ENCODE measurements at regions not wholly inside any gene's neighbourhood (a gene's known extent, or its start where the extent isn't known, plus 50 kb on each side); places are given as distances from the start of the nearest gene placed in this dataset.

- DNase-seq: no peak
- no peaks in the 10 kb centered on the region for H3K4me1 Mint-ChIP-seq (ENCODE audit: low read depth)
- no peak overlapping the region for H3K4me3 Mint-ChIP-seq
- H3K27ac Mint-ChIP-seq: no peak overlapping the region
- TF ChIP-seq CTCF (IDR thresholded peaks at IDR 0.05): no peak
- H3K27me3 Mint-ChIP-seq (ENCODE audit: insufficient read depth): no peaks in the 10 kb centered on the region; the same call in 1 of the 2 replicates
- H3K9me3 Mint-ChIP-seq: no peaks in the 10 kb centered on the region
- H3K36me3 Mint-ChIP-seq (ENCODE audit: low read depth): no peaks in the 10 kb centered on the region
Observed at GRCh38 chr1:55943012-55943411, 636.4 kb downstream of the PLPP3 start.

DNA sequence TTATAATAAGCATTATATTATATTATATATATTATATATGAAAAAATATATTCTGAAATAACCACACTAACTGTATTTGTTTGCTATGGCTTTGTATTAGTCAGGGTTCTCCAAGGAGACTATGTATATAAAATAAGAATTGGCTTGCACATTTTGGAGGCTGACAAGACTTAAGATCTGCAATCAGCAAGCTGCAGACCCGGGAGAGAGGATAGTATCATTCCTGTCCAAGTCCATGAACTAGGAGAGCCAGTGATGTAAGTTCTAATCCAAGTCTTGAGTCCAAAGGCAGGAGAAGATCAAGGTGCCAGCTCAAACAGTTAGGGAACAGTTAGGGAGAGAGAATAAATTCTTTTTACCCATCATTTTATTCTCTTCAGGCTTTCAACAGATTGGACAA, 639.5 kb downstream of the PLPP3 start:
- no peaks in the 10 kb centered on the region for H3K4me1 Mint-ChIP-seq (ENCODE audit: low read depth)
- H3K27me3 Mint-ChIP-seq (ENCODE audit: insufficient read depth): peaks cover 1% of the 10 kb centered on the region; the same call in 1 of the 2 replicates
- no peak overlapping the region for H3K4me3 Mint-ChIP-seq
- no peaks in the 10 kb centered on the region for H3K36me3 Mint-ChIP-seq (ENCODE audit: low read depth)
- H3K9me3 Mint-ChIP-seq: 0 out of 2 replicates have a peak, but pooled peaks cover 4% of the 10 kb centered on the region
- no peak for DNase-seq
- no peak overlapping the region for H3K27ac Mint-ChIP-seq
- no peak for TF ChIP-seq CTCF (IDR thresholded peaks at IDR 0.05)

GRCh38 chr1:55938861-55939260, 640.5 kb downstream of the PLPP3 start:
- Mint-ChIP-seq H3K4me3 (no peak overlapping the region), H3K36me3 (ENCODE audit: low read depth) (no peaks in the 10 kb centered on the region), H3K9me3 (0 out of 2 replicates have a peak, but pooled peaks cover 4% of the 10 kb centered on the region), H3K27ac (no peak overlapping the region), H3K4me1 (ENCODE audit: low read depth) (no peaks in the 10 kb centered on the region), H3K27me3 (ENCODE audit: insufficient read depth) (peaks cover 1% of the 10 kb centered on the region; the same call in 1 of the 2 replicates)
- DNase-seq: no peak
- TF ChIP-seq CTCF (IDR thresholded peaks at IDR 0.05): no peak

DNA sequence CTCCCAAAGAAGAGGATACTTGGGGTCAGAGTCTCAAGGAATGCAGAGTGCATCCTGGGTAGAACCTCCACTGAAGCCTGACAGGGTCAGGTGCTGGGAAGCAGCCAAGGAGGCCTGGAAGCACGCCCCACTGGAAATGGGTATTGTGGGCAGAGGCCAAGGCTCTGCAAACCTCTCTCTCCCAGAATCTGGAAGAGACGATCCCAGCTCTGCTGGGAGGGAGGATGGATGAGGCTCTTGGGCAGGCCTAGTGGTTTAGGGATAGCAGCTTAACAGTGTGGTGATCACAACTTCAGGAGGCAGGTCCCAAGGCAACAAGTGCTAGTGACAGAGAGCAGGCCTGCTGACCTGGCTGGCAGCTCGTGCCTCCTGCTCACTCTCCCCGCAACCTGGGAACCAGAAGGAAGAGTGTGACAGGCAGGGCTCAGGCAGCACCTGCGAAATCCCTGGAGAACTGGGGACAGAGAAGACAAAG, 641.0 kb downstream of the PLPP3 start:
- no peak for DNase-seq
- H3K4me3 Mint-ChIP-seq: no peak overlapping the region
- 0 out of 2 replicates have a peak, but pooled peaks cover 4% of the 10 kb centered on the region for H3K9me3 Mint-ChIP-seq
- H3K27ac Mint-ChIP-seq: no peak overlapping the region
- H3K4me1 Mint-ChIP-seq (ENCODE audit: low read depth): no peaks in the 10 kb centered on the region
- H3K27me3 Mint-ChIP-seq (ENCODE audit: insufficient read depth): peaks cover 1% of the 10 kb centered on the region; the same call in 1 of the 2 replicates
- no peaks in the 10 kb centered on the region for H3K36me3 Mint-ChIP-seq (ENCODE audit: low read depth)
- no peak for TF ChIP-seq CTCF (IDR thresholded peaks at IDR 0.05)

- no peak for TF ChIP-seq CTCF (IDR thresholded peaks at IDR 0.05)
- Mint-ChIP-seq H3K27ac (no peak overlapping the region), H3K9me3 (0 out of 2 replicates have a peak, but pooled peaks cover 4% of the 10 kb centered on the region), H3K4me3 (no peak overlapping the region), H3K36me3 (ENCODE audit: low read depth) (no peaks in the 10 kb centered on the region), H3K4me1 (ENCODE audit: low read depth) (no peaks in the 10 kb centered on the region), H3K27me3 (ENCODE audit: insufficient read depth) (peaks cover 1% of the 10 kb centered on the region; the same call in 1 of the 2 replicates)
- DNase-seq: no peak
Observed at GRCh38 chr1:55937840-55938375, 641.5 kb downstream of the PLPP3 start.
